Retinal pigment epithelial cell (primary cell): ENCODE measurements at regions not wholly inside any gene's neighbourhood (a gene's known extent, or its start where the extent isn't known, plus 50 kb on each side); places are given as distances from the start of the nearest gene placed in this dataset.

Experiments
- DNase-seq: peaks from one replicate; pipeline ENCODE4 v3.0.0-alpha.2; 2010; ENCODE audit warnings: low read depth
- H3K4me3 ChIP-seq: 2 replicates; pipeline ENCODE4 v1.5.1; 2011; ENCODE audit warnings: mild to moderate bottlenecking, low read length, control low read depth, moderate library complexity
- TF ChIP-seq, protein P1 (sequence below): conservative IDR thresholded peaks from 2 replicates; pipeline ENCODE4 v1.5.1; 2011; ENCODE audit warnings: low read depth, low read length, control low read depth, inconsistent platforms

DNA sequence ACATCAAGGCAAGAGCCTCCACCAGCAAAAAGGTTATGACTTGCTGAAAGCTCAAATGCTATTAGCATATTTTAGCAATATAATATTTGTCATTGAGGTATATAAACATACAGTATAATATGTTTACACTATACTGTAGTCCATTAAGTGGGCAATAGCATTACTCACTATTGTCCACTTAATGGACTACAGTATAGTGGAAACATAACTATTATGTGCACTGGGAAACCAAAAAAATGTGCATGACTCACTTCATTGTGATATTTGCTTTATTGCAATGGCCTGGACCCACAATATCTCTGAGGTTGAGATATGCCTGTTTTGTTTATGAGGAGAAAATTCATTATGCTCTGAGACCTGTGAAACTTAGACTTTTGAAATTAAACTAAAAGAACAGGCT lies 300.0 kb downstream of the BARHL2 start:
- TF ChIP-seq, protein P1, sequence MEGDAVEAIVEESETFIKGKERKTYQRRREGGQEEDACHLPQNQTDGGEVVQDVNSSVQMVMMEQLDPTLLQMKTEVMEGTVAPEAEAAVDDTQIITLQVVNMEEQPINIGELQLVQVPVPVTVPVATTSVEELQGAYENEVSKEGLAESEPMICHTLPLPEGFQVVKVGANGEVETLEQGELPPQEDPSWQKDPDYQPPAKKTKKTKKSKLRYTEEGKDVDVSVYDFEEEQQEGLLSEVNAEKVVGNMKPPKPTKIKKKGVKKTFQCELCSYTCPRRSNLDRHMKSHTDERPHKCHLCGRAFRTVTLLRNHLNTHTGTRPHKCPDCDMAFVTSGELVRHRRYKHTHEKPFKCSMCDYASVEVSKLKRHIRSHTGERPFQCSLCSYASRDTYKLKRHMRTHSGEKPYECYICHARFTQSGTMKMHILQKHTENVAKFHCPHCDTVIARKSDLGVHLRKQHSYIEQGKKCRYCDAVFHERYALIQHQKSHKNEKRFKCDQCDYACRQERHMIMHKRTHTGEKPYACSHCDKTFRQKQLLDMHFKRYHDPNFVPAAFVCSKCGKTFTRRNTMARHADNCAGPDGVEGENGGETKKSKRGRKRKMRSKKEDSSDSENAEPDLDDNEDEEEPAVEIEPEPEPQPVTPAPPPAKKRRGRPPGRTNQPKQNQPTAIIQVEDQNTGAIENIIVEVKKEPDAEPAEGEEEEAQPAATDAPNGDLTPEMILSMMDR, result no peak

DNA sequence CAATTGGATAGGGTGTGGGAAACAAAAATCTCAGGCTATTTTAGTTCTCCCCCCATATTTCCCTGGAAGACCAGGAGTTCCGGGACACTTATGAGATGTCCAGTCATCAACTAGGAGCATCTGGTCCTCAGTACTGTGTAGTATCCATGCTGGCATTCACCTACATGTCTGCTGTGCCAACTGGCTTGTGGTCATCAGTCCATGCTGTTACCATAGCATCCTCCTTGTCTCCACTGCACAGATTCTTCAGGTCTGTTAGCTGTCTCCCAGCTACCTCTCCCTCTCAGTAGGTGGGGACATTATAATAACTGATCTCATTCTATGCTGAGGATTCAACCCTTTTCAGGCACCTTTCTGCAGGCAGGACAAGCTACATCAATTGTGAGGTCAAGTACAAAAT lies 302.9 kb downstream of the BARHL2 start:
- no peak for DNase-seq
- TF ChIP-seq, protein P1, result no peak
- H3K4me3 ChIP-seq, result no peak overlapping the region

More for the DNA sequence above, 300.0 kb downstream of the BARHL2 start:
- no peak for DNase-seq
- H3K4me3 ChIP-seq, result no peak overlapping the region

DNA sequence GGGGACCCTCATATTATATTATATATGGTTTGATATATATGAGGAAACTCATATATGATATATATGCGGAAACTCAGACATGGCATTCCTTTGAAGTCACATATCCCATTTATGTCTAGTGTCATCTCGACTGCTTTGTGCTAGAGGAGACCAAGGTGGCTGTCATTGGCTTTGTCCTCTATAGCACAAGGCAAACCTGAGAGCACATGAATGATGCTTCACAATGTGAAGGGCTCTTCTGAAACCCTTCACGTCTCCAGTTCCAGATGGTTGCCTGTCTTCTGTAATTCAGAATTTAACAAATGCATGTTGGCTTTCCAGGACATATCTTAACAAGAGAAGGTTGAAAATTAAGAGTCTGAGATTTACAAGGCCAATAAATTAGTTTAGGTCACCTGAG lies 303.6 kb downstream of the BARHL2 start:
- TF ChIP-seq, protein P1, result no peak
- H3K4me3 ChIP-seq, result no peak overlapping the region
- no peak for DNase-seq

DNA sequence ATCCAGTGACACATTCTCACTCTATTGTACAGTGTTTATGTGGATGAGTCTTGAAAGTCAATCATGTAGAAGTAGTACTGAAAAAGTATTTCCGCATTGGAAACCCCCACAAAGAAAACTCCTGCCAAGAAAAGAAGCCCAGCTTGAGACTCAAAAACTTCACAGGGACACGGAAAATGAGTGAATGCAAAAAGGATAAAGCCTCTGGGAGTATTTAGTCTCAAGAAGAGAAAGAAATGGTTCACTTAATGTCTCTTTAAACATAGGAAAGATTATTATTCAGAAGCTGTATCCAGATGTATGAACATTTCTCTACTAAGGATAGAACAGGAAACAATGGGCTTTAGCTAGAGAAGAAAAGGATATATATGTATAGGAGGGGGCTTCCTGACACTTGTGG lies 304.5 kb downstream of the BARHL2 start:
- H3K4me3 ChIP-seq, result no peak overlapping the region
- TF ChIP-seq, protein P1, result no peak
- DNase-seq, result no peak

DNA sequence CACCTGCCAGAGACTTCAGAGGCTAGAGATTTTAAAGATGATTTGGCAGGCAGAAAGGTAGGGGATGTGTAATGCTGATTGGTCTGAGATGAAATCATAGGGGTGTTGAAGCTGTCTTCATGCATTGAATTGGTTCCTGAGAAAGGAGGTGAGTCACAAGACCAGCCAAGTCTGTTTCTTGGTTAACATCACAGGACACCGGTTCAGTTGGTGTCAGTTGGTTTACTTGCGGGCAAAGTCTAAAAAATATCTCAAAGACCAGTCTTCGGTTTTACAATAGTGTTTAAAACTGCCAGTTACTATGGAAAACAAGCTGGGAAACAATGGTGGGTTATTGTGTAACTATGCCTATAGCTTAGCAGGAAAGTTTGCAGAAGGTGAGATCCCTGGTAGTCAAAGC lies 305.9 kb downstream of the BARHL2 start:
- DNase-seq, result no peak
- TF ChIP-seq, protein P1, result no peak
- no peak overlapping the region for H3K4me3 ChIP-seq

DNA sequence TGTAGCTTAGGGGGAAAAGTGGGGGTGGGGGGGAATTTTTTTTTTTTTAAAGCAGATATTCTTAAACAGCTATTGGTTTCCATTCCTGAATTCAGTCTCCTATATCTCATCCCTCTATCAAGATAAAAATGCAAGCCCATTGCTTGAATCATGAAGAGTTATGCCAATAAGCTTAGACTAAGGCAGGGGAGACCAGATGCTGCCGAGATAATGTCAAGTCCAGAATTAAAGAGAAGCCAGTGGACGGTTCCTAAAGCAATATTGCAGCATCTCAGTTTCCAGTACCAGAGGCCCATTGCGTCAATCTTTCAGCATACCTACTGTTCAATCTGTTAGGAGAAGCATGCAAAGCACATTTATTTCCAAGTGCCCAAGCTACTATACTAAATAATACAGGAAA lies 309.4 kb downstream of the BARHL2 start:
- DNase-seq, result no peak
- no peak overlapping the region for H3K4me3 ChIP-seq
- TF ChIP-seq, protein P1, result no peak

DNA sequence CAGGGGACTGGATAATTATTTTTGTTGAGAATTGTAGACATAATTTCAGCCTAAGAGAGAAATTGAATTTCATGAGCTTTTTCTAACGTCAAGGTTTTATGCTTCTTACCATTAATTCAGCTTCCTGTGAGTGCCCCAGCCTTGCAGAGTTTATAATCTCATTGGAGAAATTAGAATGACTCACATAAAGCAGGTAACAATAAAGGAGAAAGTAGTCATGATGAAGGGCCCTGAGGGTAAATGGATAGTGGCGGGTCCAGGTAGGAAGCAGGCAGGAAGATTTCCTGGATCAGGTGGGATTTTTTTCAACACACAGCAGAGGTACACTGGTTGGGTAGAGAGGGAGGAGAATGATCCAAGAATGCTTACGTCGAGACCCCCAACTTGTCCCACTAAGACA lies 311.4 kb downstream of the BARHL2 start:
- H3K4me3 ChIP-seq, result no peak overlapping the region
- no peak for DNase-seq
- TF ChIP-seq, protein P1, result no peak
